ENCODE measurements at regions not wholly inside any gene's neighbourhood (a gene's known extent, or its start where the extent isn't known, plus 50 kb on each side); places are given as distances from the start of the nearest gene placed in this dataset.
A peak's percentile ranks its signal among the peaks of the same experiment; 100 is the strongest.
"Not testable (repeated sequence)": the region's sequence is repeated elsewhere in the genome, so short reads cannot be mapped to it uniquely, and the experiment has no call there.

GRCh38 chr1:209196140-209196539, 387.4 kb upstream of the CAMK1G start:
- no peak overlapping the region for H3K27ac ChIP-seq
- TF ChIP-seq, protein P1, sequence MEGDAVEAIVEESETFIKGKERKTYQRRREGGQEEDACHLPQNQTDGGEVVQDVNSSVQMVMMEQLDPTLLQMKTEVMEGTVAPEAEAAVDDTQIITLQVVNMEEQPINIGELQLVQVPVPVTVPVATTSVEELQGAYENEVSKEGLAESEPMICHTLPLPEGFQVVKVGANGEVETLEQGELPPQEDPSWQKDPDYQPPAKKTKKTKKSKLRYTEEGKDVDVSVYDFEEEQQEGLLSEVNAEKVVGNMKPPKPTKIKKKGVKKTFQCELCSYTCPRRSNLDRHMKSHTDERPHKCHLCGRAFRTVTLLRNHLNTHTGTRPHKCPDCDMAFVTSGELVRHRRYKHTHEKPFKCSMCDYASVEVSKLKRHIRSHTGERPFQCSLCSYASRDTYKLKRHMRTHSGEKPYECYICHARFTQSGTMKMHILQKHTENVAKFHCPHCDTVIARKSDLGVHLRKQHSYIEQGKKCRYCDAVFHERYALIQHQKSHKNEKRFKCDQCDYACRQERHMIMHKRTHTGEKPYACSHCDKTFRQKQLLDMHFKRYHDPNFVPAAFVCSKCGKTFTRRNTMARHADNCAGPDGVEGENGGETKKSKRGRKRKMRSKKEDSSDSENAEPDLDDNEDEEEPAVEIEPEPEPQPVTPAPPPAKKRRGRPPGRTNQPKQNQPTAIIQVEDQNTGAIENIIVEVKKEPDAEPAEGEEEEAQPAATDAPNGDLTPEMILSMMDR (conservative IDR thresholded peaks at IDR 0.05) = no peak

GRCh38 chr1:209198961-209199750, 384.4 kb upstream of the CAMK1G start:
- TF ChIP-seq, protein P1 (conservative IDR thresholded peaks at IDR 0.05) = no peak
- H3K27ac ChIP-seq = no peak overlapping the region

- TF ChIP-seq, protein P1 (conservative IDR thresholded peaks at IDR 0.05) = no peak
- H3K27ac ChIP-seq = no peak overlapping the region
These were observed 383.7 kb upstream of the CAMK1G start for GRCh38 chr1:209199822-209200221.

DNA sequence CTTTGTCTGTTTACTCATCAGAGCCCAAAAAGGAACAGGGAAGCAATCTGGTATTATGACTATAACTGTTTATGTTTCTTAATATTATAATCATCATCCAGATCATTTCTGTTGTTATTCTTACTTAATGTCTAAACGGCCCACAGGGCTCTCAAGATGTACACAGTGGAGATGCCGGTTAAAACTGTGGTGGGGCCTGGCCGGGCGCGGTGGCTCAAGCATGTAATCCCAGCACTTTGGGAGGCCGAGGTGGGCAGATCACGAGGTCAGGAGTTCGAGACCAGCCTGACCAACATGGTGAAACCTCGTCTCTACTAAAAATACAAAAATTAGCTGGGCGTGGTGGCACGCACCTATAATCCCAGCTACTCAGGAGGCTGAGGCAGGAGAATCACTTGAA, 381.2 kb upstream of the CAMK1G start:
- not testable (repeated sequence) for H3K27ac ChIP-seq

- TF ChIP-seq, protein P1 (conservative IDR thresholded peaks at IDR 0.05) = peak; percentile 87
- H3K27ac ChIP-seq = no peak overlapping the region
These were observed 380.5 kb upstream of the CAMK1G start for GRCh38 chr1:209202830-209203532.

- TF ChIP-seq, protein P1 (conservative IDR thresholded peaks at IDR 0.05) = no peak
- H3K27ac ChIP-seq = no peak overlapping the region
These were observed 380.0 kb upstream of the CAMK1G start for GRCh38 chr1:209203533-209203895.

DNA sequence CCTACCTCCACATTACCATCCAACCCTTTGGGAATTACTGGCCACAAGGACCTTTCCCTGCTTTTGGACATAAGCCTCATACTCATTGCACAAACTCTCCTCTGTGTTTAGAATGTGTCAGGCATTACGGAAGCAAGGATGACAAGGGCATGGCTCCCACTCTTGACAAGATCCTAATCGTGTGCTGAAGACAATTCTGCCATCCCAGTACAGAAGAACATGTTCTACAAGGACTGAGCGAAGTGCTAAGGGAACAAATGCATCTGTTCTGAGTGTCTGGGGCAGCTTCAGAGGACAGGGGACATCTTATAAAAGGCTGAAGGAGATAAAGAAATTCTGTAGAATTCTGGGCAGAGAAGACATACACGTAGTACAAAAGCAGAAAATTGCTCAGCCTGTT, 378.5 kb upstream of the CAMK1G start:
- H3K27ac ChIP-seq = no peak overlapping the region
- TF ChIP-seq, protein P1 (conservative IDR thresholded peaks at IDR 0.05) = no peak
